ENCODE measurements at regions not wholly inside any gene's neighbourhood (a gene's known extent, or its start where the extent isn't known, plus 50 kb on each side); places are given as distances from the start of the nearest gene placed in this dataset.
A peak's percentile ranks its signal among the peaks of the same experiment; 100 is the strongest.

DNA sequence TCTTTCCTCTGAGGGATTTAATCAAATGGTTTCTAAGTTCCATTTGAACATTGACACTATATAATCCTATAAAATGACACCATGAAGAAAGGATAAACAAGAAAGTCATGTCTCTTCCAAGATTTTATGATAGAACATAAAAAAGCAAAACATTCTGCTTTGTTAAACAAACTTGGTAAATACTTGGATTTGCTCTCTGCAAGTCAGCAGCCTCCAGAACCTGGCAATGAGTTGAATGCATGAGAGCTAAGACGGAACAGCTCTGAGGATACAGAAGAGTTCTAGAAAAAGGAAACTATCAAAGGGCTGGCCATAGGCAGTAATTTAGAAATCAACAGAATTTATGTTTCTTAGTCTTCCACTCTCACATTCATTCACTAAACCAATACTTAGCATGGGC is 656.0 kb upstream of the ID4 start:
- Histone ChIP-seq H3K9me2 (ENCODE audit: insufficient read depth) (no peaks in the 10 kb centered on the region), H3K79me2 (ENCODE audit: low read depth) (no peaks in the 10 kb centered on the region), H3K4me2 (no peak overlapping the region), H3F3A (ENCODE audit: insufficient read depth, low read depth) (no peaks in the 10 kb centered on the region), H4K20me1 (ENCODE audit: insufficient read depth) (no peaks in the 10 kb centered on the region), H3K9me3 (ENCODE audit: insufficient read depth, low read depth) (no peaks in the 10 kb centered on the region), H2AFZ (no peak overlapping the region), H3K4me3 (no peak overlapping the region), H3K27ac (no peak overlapping the region), H3K27me3 (ENCODE audit: insufficient read depth, low read depth) (no peaks in the 10 kb centered on the region), H3K36me3 (ENCODE audit: low read depth) (no peaks in the 10 kb centered on the region), H3K4me1 (replicated peaks; ENCODE audit: insufficient read depth) (no peaks in the 10 kb centered on the region)
- intact Hi-C loops (cut with micrococcal nuclease; ENCODE audit: unreplicated experiment): no loop called here
- no TSS peak for BruUV-seq (replicated peaks)
- ChIA-PET POLR2A (ENCODE audit: unreplicated experiment) (no interaction called here), CTCF (no interaction called here)
- TF ChIP-seq EZH2 (IDR thresholded peaks at IDR 0.05; ENCODE audit: low read depth): no peak
- TF ChIP-seq, protein P1, sequence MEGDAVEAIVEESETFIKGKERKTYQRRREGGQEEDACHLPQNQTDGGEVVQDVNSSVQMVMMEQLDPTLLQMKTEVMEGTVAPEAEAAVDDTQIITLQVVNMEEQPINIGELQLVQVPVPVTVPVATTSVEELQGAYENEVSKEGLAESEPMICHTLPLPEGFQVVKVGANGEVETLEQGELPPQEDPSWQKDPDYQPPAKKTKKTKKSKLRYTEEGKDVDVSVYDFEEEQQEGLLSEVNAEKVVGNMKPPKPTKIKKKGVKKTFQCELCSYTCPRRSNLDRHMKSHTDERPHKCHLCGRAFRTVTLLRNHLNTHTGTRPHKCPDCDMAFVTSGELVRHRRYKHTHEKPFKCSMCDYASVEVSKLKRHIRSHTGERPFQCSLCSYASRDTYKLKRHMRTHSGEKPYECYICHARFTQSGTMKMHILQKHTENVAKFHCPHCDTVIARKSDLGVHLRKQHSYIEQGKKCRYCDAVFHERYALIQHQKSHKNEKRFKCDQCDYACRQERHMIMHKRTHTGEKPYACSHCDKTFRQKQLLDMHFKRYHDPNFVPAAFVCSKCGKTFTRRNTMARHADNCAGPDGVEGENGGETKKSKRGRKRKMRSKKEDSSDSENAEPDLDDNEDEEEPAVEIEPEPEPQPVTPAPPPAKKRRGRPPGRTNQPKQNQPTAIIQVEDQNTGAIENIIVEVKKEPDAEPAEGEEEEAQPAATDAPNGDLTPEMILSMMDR (conservative IDR thresholded peaks at IDR 0.05): no peak
- DNase-seq: no peak

GRCh38 chr6:19193624-19194023 is 643.5 kb upstream of the ID4 start:
- no peaks in the 10 kb centered on the region for H3K4me1 ChIP-seq (replicated peaks; ENCODE audit: insufficient read depth)
- BruUV-seq (replicated peaks): no TSS peak
- no peaks in the 10 kb centered on the region for H3K36me3 ChIP-seq (ENCODE audit: low read depth)
- H3K4me3 ChIP-seq: no peak overlapping the region
- no peak overlapping the region for H3K4me2 ChIP-seq
- H2AFZ ChIP-seq: no peak overlapping the region
- H3K27ac ChIP-seq: no peak overlapping the region
- no peaks in the 10 kb centered on the region for H3K79me2 ChIP-seq (ENCODE audit: low read depth)
- TF ChIP-seq EZH2 (IDR thresholded peaks at IDR 0.05; ENCODE audit: low read depth): no peak
- H3K27me3 ChIP-seq (ENCODE audit: insufficient read depth, low read depth): no peaks in the 10 kb centered on the region
- no peak for DNase-seq
- POLR2A ChIA-PET (ENCODE audit: unreplicated experiment): no interaction called here
- intact Hi-C loops (cut with micrococcal nuclease; ENCODE audit: unreplicated experiment): no loop called here
- no peaks in the 10 kb centered on the region for H4K20me1 ChIP-seq (ENCODE audit: insufficient read depth)
- H3K9me3 ChIP-seq (ENCODE audit: insufficient read depth, low read depth): no peaks in the 10 kb centered on the region
- H3F3A ChIP-seq (ENCODE audit: insufficient read depth, low read depth): no peaks in the 10 kb centered on the region
- CTCF ChIA-PET: no interaction called here
- H3K9me2 ChIP-seq (ENCODE audit: insufficient read depth): no peaks in the 10 kb centered on the region

GRCh38 chr6:19204445-19204844 is 632.7 kb upstream of the ID4 start:
- BruUV-seq (replicated peaks): no TSS peak
- no peak overlapping the region for H3K4me3 ChIP-seq
- H2AFZ ChIP-seq: no peak overlapping the region
- ChIA-PET POLR2A (ENCODE audit: unreplicated experiment) (no interaction called here), CTCF (interaction anchor here (0.6 kb wide), 1 partner anchor 1048 kb away, joined by 3 read pairs; no protein-coding TSS in a partner anchor)
- peaks cover 10% of the 10 kb centered on the region; the same call in 1 of the 2 replicates for H3K9me3 ChIP-seq (ENCODE audit: insufficient read depth, low read depth)
- H3K4me2 ChIP-seq: no peak overlapping the region
- H3K27me3 ChIP-seq (ENCODE audit: insufficient read depth, low read depth): no peaks in the 10 kb centered on the region
- H3K9me2 ChIP-seq (ENCODE audit: insufficient read depth): no peaks in the 10 kb centered on the region
- no peak for TF ChIP-seq EZH2 (IDR thresholded peaks at IDR 0.05; ENCODE audit: low read depth)
- TF ChIP-seq, protein P1 (conservative IDR thresholded peaks at IDR 0.05): peak; percentile 42; the same call in 1 of the 2 replicates
- H3K79me2 ChIP-seq (ENCODE audit: low read depth): no peaks in the 10 kb centered on the region
- H4K20me1 ChIP-seq (ENCODE audit: insufficient read depth): no peaks in the 10 kb centered on the region
- peaks cover 2% of the 10 kb centered on the region; the same call in 1 of the 2 replicates for H3F3A ChIP-seq (ENCODE audit: insufficient read depth, low read depth)
- no peak for DNase-seq
- peaks cover 6% of the 10 kb centered on the region; the same call in 1 of the 2 replicates for H3K4me1 ChIP-seq (replicated peaks; ENCODE audit: insufficient read depth)
- no peaks in the 10 kb centered on the region for H3K36me3 ChIP-seq (ENCODE audit: low read depth)
- no peak overlapping the region for H3K27ac ChIP-seq
- intact Hi-C loops (cut with micrococcal nuclease; ENCODE audit: unreplicated experiment): loop anchor here (1.0 to 10.0 kb wide), 3 partner anchors 120 to 647 kb away; no protein-coding TSS in a partner anchor

GRCh38 chr6:19205076-19205475 is 632.1 kb upstream of the ID4 start:
- Histone ChIP-seq H2AFZ (no peak overlapping the region), H4K20me1 (ENCODE audit: insufficient read depth) (no peaks in the 10 kb centered on the region), H3K4me2 (no peak overlapping the region), H3K9me3 (ENCODE audit: insufficient read depth, low read depth) (peaks cover 10% of the 10 kb centered on the region; the same call in 1 of the 2 replicates), H3K79me2 (ENCODE audit: low read depth) (no peaks in the 10 kb centered on the region), H3K9me2 (ENCODE audit: insufficient read depth) (no peaks in the 10 kb centered on the region), H3K27ac (no peak overlapping the region), H3K36me3 (ENCODE audit: low read depth) (no peaks in the 10 kb centered on the region), H3F3A (ENCODE audit: insufficient read depth, low read depth) (peaks cover 8% of the 10 kb centered on the region; the same call in 1 of the 2 replicates), H3K27me3 (ENCODE audit: insufficient read depth, low read depth) (no peaks in the 10 kb centered on the region), H3K4me3 (no peak overlapping the region), H3K4me1 (replicated peaks; ENCODE audit: insufficient read depth) (peaks cover 12% of the 10 kb centered on the region)
- DNase-seq: no peak
- BruUV-seq (replicated peaks): no TSS peak
- TF ChIP-seq EZH2 (IDR thresholded peaks at IDR 0.05; ENCODE audit: low read depth): no peak
- TF ChIP-seq, protein P1 (conservative IDR thresholded peaks at IDR 0.05): no peak
- POLR2A ChIA-PET (ENCODE audit: unreplicated experiment): no interaction called here
- CTCF ChIA-PET: no interaction called here
- intact Hi-C loops (cut with micrococcal nuclease; ENCODE audit: unreplicated experiment): loop anchor here (10.0 kb wide), 2 partner anchors 120 to 180 kb away; no protein-coding TSS in a partner anchor

Measured in PC-9 (cell line).